Body of pancreas (tissue), 4 donors: ENCODE measurements at regions not wholly inside any gene's neighbourhood (a gene's known extent, or its start where the extent isn't known, plus 50 kb on each side); places are given as distances from the start of the nearest gene placed in this dataset.

Experiments used
- CTCF ChIP-seq, 7 experiments: fragments of 450-650 bp in 4 of 7; fragments of 200-600 bp in 3 of 7; sonication (generic) in 3 of 7; IDR thresholded peaks; one replicate each; pipeline ENCODE4 v1.5.1; 2016 to 2019; ENCODE audit warnings: antibody characterized with exemption in 7 of 7
- POLR2A ChIP-seq, 3 donors: fragments of 450-650 bp; IDR thresholded peaks; one replicate each; pipeline ENCODE4 v1.6.1; 2016; ENCODE audit warnings: antibody characterized with exemption in 3 of 3, mild to moderate bottlenecking in 2 of 3

- TF ChIP-seq POLR2A (IDR thresholded peaks at IDR 0.05) (no peak), CTCF (IDR thresholded peaks at IDR 0.05) (no peak)
These were observed 120.0 kb upstream of the FOXF1 start for GRCh38 chr16:86390335-86390734.
